HEK293T (cell line): ENCODE measurements at regions not wholly inside any gene's neighbourhood (a gene's known extent, or its start where the extent isn't known, plus 50 kb on each side); places are given as distances from the start of the nearest gene placed in this dataset.

Experiments used
- FOXK2 ChIP-seq: fragments of 450-650 bp; IDR thresholded peaks from 2 replicates; pipeline ENCODE4 v1.6.1; 2016; ENCODE audit warnings: mild to moderate bottlenecking
- FOXM1 ChIP-seq: fragments of 450-650 bp; IDR thresholded peaks from 2 replicates; pipeline ENCODE4 v1.6.1; 2017; ENCODE audit warnings: mild to moderate bottlenecking, borderline replicate concordance
- NFRKB ChIP-seq: fragments of 450-650 bp; IDR thresholded peaks from 2 replicates; pipeline ENCODE4 v1.6.1; 2016; ENCODE audit warnings: mild to moderate bottlenecking, moderate library complexity
- SP1 ChIP-seq: fragments of 450-650 bp; IDR thresholded peaks from 2 replicates; pipeline ENCODE4 v1.6.1; 2017
- TARDBP ChIP-seq: fragments of 450-650 bp; IDR thresholded peaks from 2 replicates; pipeline ENCODE4 v1.6.1; 2016
- ZNF384 ChIP-seq: fragments of 450-650 bp; IDR thresholded peaks from 2 replicates; pipeline ENCODE4 v1.6.1; 2016

- TF ChIP-seq SP1 (no peak), TARDBP (no peak), ZNF384 (no peak), FOXK2 (no peak), NFRKB (no peak), FOXM1 (no peak)
Measured at GRCh38 chr3:163306405-163306804, 1771.9 kb downstream of the SI start.
